ENCODE measurements at regions not wholly inside any gene's neighbourhood (a gene's known extent, or its start where the extent isn't known, plus 50 kb on each side); places are given as distances from the start of the nearest gene placed in this dataset.
A peak's percentile ranks its signal among the peaks of the same experiment; 100 is the strongest.
"Not testable (repeated sequence)": the region's sequence is repeated elsewhere in the genome, so short reads cannot be mapped to it uniquely, and the experiment has no call there.

DNA sequence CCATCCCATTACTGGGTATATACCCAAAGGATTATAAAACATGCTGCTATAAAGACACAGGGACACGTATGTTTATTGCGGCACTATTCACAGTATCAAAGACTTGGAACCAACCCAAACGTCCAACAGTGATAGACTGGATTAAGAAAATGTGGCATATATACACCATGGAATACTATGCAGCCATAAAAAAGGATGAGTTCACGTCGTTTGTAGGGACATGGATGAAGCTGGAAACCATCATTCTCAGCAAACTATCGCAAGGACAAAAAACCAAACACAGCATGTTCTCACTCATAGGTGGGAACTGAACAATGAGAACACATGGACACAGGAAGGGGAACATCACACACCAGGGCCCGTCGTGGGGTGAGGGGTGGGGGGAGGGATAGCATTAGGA, 106.1 kb downstream of the CHD1L start:
- DNase-seq (ENCODE audit: low read depth, low spot score), result not testable (repeated sequence)

DNA sequence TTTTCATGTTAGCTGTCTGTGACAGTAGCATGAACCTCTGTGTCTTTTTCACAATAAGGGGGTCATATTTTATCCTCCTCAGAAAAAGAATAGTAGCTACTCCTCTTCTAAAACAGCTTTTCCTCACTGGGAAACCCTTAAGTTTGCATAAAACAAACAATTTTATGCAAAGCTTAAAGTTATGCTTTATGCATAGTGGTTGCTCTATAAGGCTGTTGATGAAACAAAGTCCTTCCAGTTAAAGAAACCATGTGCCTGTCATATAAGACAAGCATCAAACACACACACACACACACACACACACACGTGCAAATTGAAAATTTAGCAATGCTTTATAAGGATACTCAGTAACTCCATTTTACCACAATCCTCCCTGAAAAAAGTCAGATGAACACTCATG, 107.0 kb downstream of the CHD1L start:
- DNase-seq (ENCODE audit: low read depth, low spot score), result no peak

DNA sequence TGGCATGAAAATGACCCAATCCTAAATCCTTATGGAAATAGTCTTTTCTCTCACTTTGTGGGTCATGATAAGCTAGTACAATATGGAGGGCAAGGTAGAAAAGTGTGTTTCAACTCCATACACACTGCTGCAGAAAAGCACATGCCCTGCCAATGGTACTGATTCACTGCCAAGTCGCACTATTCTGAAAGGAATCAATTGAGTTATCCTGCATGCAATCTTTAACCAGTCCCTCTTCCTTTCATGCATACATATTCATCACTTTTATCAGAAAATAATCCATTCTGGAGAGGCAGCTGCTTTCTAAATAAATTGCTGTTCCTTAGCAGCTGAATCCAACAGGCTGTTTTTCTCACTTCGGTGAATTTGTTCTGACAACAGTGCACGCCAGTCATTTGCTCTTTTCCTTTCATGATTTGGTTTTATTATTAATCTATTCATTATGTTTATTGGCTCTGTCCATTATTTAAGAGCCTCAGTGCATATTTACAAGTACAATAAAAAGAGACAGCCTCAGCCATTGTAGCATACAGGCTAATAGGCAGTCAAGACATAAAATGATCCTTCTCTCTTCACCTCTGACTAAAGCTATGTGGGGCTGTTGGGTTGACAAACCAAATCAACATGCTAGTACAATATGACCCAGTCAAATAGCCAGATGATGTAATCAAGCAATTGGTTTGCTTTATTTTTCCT, 108.8 kb downstream of the CHD1L start:
- DNase-seq (ENCODE audit: low read depth, low spot score), result no peak

DNA sequence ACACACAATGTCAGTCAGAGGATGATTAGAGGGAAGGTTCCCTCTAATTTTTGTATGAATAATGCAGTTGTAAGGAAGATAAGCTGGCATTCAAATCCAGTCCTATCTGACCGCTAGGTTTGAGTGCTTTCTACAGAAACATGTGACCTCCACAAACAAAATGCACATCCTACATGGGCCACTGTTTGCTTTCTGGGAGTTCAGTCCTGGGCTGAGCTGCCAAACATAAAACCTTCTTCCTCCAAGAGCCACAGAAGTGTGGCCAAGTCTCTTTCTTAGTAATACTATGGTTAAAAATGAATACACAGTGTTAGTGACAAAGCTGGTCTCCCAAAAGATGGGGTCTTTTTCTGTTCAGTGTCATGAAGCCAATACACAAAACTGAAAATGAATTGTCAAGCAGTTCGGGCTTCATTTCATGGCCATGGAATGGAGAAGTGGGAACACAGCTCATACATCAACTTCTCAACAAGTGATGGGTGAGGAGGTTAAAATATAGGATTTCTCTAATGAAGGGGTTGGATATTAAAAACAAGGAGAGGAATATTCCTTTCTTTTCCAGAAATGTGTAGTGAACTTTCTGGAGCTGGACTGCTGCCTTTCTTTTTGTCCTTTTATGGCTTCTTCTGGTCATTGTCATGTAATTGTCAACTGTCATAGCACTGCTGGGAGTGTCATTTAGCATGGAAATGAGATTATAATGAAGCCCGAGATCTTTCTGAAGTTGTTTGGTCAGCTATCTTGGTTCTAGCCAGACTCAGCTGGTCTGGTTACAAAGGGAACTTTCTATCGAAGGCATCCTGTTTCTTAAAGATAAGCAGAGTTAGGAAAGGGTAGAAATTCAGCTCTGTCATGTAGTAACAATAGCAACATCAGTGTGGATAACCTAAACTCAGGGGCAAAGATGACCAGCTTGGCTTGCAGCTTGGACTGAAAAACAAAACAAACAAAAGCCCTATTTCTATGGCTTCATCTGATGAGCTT, 135.1 kb downstream of the CHD1L start:
- DNase-seq (ENCODE audit: low read depth, low spot score), result no peak

DNA sequence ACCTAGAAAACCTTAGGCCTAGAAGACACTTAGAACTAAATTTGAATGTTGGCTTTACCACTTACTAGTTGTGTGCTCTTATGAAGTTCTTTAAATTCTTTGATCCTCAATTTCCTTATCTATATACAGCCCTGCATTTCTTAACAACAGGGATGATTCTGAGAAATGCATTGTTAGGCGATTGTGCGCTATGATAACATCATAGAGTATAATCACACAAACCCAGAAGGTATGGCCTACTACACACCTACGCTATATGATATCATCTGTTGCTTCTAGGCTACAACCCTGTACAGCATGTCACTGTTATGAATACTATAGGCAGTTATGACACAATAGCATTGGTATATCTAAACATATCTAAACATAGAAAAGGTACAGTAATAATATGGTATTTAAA, 137.4 kb downstream of the CHD1L start:
- no peak for DNase-seq (ENCODE audit: low read depth, low spot score)

DNA sequence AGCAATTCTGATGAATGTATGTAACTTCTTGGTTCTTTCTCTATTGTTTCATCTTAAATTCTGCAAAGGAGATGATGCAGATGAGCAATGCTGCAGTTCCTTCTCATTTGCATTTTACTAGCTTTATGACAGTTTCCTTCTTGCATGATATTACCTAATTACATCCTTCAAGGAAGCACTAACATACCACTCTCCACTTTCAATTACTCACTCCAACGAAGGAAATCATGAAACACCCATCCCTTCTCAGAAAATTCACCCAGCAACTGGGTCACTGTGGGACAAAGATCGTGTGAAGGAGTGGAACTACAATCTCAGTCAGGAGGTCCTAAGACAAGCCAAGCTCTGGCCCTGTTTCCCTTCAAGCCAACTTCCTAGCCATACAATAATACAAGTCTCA, 142.3 kb downstream of the CHD1L start:
- DNase-seq (ENCODE audit: low read depth, low spot score), result no peak

DNA sequence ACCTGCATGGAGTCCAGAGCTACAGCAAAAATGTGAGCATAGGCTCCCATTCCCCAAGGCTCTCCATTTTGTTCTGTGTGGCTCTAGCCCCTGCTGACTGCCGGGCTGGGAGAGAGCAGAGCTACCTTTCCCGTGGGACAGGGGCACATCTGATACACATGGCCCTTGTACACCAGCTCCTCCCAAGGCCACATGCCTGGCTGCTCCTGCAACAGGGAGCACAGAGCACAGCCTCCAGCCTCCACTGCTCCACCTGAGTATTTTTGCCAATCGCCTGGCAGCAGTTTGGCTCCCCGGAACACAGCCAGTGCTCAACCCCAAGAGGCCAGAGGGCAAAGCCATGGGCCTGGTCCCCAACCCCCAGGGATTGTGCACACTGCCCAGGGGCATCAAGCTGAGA, 146.5 kb downstream of the CHD1L start:
- no peak for DNase-seq (ENCODE audit: low read depth, low spot score)

DNA sequence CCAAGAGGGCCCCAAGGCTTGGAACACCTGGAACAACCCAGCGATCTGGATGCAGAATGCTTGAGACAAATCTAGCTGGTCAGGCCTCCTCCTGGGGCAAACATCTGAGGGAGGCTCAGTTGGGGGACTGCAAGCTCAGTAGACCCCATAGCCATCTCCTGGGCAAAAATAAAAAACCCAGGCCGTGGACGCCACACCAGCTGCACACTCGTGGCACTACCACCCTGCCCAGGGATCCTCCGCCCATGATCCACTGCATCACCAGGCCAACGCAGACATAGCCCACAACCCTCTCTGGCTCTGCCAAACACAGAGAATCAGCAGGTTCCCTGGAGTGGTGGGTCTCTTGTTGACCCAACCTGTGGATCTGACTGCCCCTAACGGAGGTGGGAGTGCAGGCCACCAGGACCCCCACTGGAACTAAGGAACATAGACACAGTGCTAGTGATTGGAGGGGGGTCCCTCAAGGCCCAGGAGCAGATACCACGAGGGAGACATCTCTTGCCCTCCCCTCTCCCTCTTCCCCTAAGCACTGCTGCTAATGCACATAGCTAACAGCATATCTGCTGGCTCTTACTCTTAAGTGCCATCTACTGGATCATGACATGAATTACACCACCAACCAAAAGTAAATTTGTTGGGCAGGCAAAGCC, 147.2 kb downstream of the CHD1L start:
- DNase-seq (ENCODE audit: low read depth, low spot score), result peak; percentile 4

DNA sequence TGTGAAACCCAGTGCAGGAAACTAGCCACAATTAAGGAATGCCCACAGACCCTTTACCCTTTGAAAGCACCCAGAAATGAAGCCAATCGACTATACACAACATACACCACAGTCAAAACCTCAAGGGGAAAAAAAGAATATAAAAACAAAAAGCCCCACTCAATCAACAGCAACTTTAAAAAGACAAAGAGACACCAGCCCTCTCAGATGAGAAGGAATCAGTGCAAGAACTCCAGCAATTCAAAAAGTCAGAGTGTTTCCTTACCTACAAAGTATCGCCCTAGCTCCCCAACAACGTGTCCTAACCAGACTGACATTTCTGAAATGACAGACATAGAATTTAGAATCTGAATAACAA, 147.7 kb downstream of the CHD1L start:
- no peak for DNase-seq (ENCODE audit: low read depth, low spot score)

DNA sequence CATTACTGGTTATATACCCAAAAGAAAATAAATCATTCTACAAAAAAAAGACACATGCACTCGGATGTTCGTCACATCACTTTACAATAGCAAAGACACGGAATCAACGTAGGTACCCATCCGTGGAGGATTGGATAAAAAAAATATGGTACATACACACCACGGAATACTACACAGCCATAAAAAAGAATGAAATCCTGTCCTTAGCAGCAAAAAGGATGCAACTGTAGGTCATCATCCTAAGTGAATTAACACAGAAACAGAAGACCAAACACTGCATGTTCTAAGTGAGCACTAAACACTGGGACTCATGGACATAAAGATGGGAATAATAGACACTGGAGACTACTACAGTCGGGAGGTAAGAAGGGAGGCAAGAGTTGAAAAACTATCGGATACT, 148.6 kb downstream of the CHD1L start:
- DNase-seq (ENCODE audit: low read depth, low spot score), result no peak

DNA sequence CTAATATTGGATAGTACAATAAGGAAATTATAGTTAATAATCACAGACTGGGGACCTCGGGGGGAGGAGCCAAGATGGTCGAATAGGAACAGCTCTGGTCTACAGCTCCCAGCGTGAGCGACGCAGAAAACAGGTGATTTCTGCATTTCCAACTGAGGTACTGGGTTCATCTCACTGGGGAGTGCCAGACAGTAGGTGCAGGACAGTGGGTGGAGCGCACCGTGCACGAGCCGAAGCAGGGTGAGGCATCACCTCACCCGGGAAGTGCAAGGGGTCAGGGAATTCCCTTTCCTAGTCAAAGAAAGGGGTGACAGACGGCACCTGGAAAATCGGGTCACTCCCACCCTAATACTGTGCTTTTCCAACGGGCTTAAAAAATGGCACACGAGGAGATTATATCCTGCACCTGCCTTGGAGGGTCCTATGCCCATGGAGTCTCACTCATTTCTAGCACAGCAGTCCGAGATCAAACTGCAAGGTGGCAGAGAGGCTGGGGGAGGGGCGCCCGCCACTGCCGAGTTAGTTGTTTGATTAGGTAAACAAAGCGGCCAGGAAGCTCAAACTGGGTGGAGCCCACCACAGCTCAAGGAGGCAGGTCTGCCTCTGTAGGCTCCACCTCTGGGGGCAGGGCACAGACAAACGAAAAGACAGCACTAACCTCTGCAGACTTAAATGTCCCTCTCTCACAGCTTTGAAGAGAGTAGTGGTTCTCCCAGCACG, 138.8 kb upstream of the BCL9 start:
- not testable (repeated sequence) for DNase-seq (ENCODE audit: low read depth, low spot score)

DNA sequence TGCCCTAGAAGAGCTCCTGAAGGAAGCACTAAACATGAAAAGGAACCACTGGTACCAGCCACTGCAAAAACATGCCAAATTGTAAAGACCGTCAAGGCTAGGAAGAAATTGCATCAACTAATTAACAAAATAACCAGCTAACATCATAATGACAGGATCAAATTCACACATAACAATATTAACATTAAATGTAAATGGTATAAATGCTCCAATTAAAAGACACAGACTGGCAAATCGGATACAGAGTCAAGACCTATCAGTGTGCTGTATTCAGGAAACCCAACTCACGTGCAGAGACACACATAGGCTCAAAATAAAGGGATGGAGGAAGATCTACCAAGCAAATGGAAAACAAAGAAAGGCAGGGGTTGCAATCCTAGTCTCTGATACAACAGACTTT, 137.0 kb upstream of the BCL9 start:
- DNase-seq (ENCODE audit: low read depth, low spot score), result not testable (repeated sequence)

DNA sequence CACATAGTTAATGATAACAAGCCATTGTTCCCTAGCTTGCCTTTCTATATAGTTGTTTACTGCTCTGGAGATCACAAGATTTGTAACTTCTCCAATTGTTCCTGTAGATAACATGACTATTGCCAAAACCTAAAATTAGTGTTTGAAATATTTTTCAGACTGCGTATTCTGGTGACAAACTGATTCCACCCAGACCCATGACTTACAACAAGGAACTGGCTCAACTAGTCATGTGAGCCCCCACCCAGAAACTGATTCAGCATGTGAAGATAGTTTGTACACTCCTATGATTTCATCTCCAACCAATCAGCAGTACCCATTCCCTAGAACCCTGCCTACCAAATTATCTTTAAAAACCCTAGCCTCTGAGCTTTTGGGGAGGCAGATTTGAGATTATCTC, 131.4 kb upstream of the BCL9 start:
- no peak for DNase-seq (ENCODE audit: low read depth, low spot score)

DNA sequence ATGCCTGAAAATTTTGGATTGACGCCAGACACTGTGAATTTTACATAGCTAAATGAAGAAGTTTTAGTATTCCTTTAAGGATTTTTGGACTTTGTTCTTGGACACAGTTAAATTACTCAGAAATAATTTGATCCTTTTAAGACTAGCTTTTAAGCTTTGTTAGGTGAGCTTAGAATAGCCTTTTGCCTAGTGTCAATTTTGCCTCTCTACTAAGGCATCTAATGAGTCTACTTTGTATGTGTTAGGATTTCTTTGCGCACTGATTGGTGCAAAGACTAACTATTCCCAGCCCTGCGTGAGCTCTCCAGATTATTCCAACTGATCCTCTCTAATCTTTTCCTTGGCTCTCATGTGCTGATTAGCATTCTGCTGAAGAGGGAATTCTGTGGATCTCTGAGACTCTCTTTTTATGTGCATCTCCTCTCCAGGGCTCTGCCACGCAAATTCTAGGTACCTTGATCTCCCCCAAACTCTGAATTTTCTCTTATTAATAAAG, 128.1 kb upstream of the BCL9 start:
- DNase-seq (ENCODE audit: low read depth, low spot score), result no peak

DNA sequence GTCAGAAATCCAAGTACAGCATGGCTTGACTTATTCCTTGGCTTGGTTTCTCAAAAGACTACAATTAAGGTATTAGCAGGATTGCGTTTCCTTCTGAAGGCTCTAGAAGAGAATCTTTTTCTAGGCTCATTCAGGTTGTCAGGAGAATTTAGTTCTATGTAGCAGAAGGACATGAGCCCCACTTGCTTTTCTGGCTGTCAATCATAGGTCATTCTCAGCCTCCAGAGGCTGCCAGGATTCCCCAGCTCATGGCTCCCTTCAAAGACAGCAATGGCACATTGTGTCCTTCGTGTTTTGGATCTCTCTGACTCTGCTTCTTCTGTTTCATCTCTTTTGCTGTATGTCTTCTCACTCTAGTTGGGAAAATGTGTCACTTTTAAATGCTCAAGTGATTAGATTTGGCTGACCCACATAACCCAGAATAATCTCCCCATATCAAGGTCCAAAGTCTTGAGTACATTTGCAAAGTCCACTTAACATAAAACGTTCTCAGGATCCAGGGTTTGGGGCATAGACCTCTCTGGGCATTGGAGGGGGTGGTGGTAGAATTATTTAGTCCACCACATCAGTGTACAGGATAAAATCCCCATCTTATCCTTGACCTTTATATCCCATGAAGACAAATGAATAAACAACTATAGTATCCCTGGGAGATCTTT, 126.7 kb upstream of the BCL9 start:
- no peak for DNase-seq (ENCODE audit: low read depth, low spot score)

DNA sequence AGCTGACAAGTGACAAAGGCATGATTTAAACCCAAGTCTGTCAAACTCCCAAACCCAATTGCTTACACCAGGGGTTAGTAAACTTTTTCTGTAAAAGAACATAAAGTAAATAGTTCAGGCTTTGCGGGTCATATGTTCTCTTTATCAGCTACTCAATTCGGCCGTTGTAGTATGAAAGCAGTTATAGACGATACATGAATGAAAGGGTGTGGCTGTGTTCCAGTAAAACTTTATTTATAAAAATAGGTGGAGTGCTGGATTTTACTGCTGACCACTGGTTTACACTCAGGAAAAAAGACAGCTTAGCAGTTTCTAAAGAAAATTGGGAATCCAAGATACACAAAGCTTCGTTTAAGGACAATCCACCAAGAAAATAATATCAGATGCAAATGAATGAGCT, 124.3 kb upstream of the BCL9 start:
- no peak for DNase-seq (ENCODE audit: low read depth, low spot score)

DNA sequence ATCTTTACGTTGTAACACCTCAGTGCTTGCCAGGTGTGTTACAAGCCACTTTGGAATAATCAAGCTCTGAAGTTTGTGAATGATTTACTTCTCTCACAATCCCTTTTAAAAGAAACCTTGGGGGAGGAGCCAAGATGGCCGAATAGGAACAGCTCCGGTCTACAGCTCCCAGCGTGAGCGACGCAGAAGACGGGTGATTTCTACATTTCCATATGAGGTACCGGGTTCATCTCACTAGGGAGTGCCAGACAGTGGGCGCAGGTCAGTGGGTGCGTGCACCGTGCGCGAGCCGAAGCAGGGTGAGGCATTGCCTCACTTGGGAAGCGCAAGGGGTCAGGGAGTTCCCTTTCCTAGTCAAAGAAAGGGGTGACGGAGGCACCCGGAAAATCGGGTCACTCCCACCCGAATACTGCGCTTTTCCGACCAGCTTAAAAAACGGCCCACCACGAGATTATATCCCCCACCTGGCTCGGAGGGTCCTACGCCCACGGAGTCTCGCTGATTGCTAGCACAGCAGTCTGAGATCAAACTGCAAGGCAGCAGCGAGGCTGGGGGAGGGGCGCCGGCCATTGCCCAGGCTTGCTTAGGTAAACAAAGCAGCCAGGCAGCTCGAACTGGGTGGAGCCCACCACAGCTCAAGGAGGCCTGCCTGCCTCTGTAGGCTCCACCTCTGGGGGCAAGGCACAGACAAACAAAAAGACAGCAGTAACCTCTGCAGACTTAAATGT, 118.0 kb upstream of the BCL9 start:
- DNase-seq (ENCODE audit: low read depth, low spot score), result not testable (repeated sequence)

DNA sequence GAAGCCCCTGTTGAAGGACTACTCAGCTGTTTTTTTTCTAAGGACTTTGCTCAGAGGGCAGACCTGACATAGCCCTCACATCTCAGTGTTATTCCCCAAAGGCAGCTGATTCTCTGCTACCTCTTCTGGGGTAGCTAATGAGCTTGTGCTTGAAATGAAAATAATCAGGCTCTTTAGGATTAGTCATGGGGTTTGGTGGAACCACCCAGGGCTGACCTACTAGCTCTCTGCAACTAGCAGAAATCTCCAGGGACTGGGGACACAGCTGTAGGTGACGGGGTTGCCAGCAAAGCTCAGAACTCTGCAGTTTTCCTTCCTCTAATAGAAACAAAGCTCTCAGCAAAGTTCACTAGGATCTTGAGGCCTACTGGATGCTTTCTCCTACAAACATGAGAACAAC, 106.4 kb upstream of the BCL9 start:
- DNase-seq (ENCODE audit: low read depth, low spot score), result no peak

DNA sequence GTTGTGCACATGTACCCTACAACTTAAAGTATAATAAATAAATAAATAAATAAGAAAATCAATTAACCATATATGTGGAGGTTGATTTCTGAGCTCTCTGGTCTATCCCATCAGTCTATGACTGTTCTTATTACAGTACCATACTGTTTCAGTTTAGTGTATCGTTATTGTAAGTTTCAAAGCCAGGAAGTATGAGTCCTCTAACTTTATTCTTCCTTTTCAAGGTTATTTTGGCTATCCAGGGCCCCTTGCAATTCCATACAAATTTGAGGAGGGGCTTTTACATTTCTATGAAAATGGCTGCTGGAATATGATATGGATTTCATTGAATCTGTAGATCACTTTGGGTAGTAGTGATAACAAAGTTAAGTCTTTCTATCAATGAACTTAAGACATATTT, 96.9 kb upstream of the BCL9 start:
- no peak for DNase-seq (ENCODE audit: low read depth, low spot score)

DNA sequence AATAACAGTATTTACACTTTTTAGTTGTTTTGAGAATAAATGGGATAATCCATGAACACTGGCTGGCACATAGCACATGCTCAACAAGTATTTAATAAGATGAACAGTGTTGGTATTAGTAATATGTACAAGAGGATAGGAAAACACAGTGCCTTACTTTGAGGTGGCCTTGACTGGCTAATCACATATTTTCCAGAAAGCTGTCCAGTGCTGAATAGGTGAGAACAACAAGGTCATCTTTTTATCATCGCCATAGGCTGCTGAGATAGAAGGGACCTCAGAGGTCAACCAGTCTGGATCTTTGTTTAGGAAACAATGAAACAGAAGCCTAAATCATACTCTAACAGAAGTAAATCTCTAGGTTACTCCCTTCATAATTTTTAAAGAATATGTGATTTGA, 89.7 kb upstream of the BCL9 start:
- no peak for DNase-seq (ENCODE audit: low read depth, low spot score)
